ENCODE measurements at regions not wholly inside any gene's neighbourhood (a gene's known extent, or its start where the extent isn't known, plus 50 kb on each side); places are given as distances from the start of the nearest gene placed in this dataset.
A peak's percentile ranks its signal among the peaks of the same experiment; 100 is the strongest.
"Not testable (repeated sequence)": the region's sequence is repeated elsewhere in the genome, so short reads cannot be mapped to it uniquely, and the experiment has no call there.

- no peak for DNase-seq (ENCODE audit: low read depth)
Measured at GRCh38 chr13:58906329-58907007, 1257.3 kb downstream of the DIAPH3 start.

- no peak for DNase-seq (ENCODE audit: low read depth)
Measured at GRCh38 chr13:58907347-58907746, 1256.4 kb downstream of the DIAPH3 start.

- no peak for DNase-seq (ENCODE audit: low read depth)
Measured at GRCh38 chr13:58908019-58908679, 1255.6 kb downstream of the DIAPH3 start.

GRCh38 chr13:58919551-58919950 lies 1244.2 kb downstream of the DIAPH3 start:
- DNase-seq (ENCODE audit: low read depth) = peak; percentile 16

- DNase-seq (ENCODE audit: low read depth) = peak; percentile 9
Measured at GRCh38 chr13:58921129-58921528, 1242.6 kb downstream of the DIAPH3 start.

- DNase-seq (ENCODE audit: low read depth) = no peak
Measured at GRCh38 chr13:58926858-58927257, 1236.9 kb downstream of the DIAPH3 start.

- no peak for DNase-seq (ENCODE audit: low read depth)
Measured at GRCh38 chr13:58933475-58933874, 1230.3 kb downstream of the DIAPH3 start.

GRCh38 chr13:58935689-58936088 lies 1228.0 kb downstream of the DIAPH3 start:
- no peak for DNase-seq (ENCODE audit: low read depth)

GRCh38 chr13:58946274-58946673 lies 1217.5 kb downstream of the DIAPH3 start:
- DNase-seq (ENCODE audit: low read depth) = peak; percentile 38

- no peak for DNase-seq (ENCODE audit: low read depth)
Measured at GRCh38 chr13:58949646-58950045, 1214.1 kb downstream of the DIAPH3 start.

- DNase-seq (ENCODE audit: low read depth) = no peak
Measured at GRCh38 chr13:58950911-58951310, 1212.8 kb downstream of the DIAPH3 start.

- DNase-seq (ENCODE audit: low read depth) = peak; percentile 56
Measured at GRCh38 chr13:58953638-58954037, 1210.1 kb downstream of the DIAPH3 start.

- no peak for DNase-seq (ENCODE audit: low read depth)
Measured at GRCh38 chr13:58955546-58956385, 1208.0 kb downstream of the DIAPH3 start.

GRCh38 chr13:58958097-58958496 lies 1205.6 kb downstream of the DIAPH3 start:
- not testable (repeated sequence) for DNase-seq (ENCODE audit: low read depth)

GRCh38 chr13:58960888-58961287 lies 1202.8 kb downstream of the DIAPH3 start:
- DNase-seq (ENCODE audit: low read depth) = peak; percentile 19

GRCh38 chr13:58963321-58963720 lies 1200.4 kb downstream of the DIAPH3 start:
- peak; percentile 58 for DNase-seq (ENCODE audit: low read depth)

GRCh38 chr13:58964048-58964447 lies 1199.7 kb downstream of the DIAPH3 start:
- no peak for DNase-seq (ENCODE audit: low read depth)

GRCh38 chr13:58977085-58977484 lies 1186.6 kb downstream of the DIAPH3 start:
- DNase-seq (ENCODE audit: low read depth) = no peak

GRCh38 chr13:58978331-58978730 lies 1185.4 kb downstream of the DIAPH3 start:
- no peak for DNase-seq (ENCODE audit: low read depth)

- DNase-seq (ENCODE audit: low read depth) = no peak
Measured at GRCh38 chr13:58979851-58980250, 1183.9 kb downstream of the DIAPH3 start.

GRCh38 chr13:58985845-58986244 lies 1177.9 kb downstream of the DIAPH3 start:
- DNase-seq (ENCODE audit: low read depth) = no peak

- DNase-seq (ENCODE audit: low read depth) = no peak
Measured at GRCh38 chr13:58989556-58989955, 1174.2 kb downstream of the DIAPH3 start.
